ENCODE measurements at regions not wholly inside any gene's neighbourhood (a gene's known extent, or its start where the extent isn't known, plus 50 kb on each side); places are given as distances from the start of the nearest gene placed in this dataset.

DNA sequence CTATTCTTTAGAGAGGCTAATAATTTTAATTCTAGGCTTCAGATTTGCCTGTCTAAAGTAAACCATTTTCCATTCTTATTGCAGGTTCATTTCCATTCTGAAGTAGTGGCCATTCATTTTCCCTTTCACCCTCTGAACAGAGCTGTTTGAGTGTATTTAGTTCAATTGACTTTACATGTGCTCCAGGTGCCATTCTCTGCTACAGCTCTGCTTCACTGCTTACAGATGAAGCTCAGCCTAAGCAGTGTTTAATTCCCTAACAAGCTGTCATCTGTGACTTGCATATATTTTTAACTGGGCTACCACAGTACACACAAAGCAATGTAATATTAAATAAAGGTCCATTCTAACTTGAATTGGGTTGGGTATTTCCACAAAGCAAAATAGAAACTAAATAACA is 1031.6 kb downstream of the KCNT2 start:
- H3K4me1 Mint-ChIP-seq (ENCODE audit: low read depth): no peaks in the 10 kb centered on the region
- H3K4me3 Mint-ChIP-seq: no peak overlapping the region
- peaks cover 4% of the 10 kb centered on the region for H3K9me3 Mint-ChIP-seq (ENCODE audit: low read depth)
- no peaks in the 10 kb centered on the region for H3K27me3 Mint-ChIP-seq
- no peak overlapping the region for H3K27ac Mint-ChIP-seq
- no peaks in the 10 kb centered on the region for H3K36me3 Mint-ChIP-seq

DNA sequence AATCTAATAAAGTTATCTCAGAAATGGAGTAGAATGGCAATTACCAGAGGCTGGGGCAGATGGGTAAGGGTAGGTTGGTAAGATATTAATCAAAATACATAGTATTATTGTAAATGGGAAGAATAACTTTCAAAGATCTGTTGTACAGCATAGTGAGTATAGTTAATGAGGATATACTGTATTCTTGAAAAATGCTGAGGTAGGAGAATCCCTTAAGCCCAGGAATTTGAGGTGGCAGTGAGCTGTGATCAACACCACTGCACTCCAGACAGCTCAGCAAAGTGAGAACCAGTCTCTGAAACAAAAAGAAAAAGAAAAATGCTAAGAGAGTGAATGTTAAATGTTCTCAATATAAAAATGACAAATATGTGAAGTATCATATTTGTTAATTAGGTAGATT is 1033.7 kb downstream of the KCNT2 start:
- Mint-ChIP-seq H3K36me3 (no peaks in the 10 kb centered on the region), H3K27ac (no peak overlapping the region), H3K9me3 (ENCODE audit: low read depth) (peaks cover 9% of the 10 kb centered on the region), H3K4me1 (ENCODE audit: low read depth) (no peaks in the 10 kb centered on the region), H3K27me3 (no peaks in the 10 kb centered on the region), H3K4me3 (no peak overlapping the region)

DNA sequence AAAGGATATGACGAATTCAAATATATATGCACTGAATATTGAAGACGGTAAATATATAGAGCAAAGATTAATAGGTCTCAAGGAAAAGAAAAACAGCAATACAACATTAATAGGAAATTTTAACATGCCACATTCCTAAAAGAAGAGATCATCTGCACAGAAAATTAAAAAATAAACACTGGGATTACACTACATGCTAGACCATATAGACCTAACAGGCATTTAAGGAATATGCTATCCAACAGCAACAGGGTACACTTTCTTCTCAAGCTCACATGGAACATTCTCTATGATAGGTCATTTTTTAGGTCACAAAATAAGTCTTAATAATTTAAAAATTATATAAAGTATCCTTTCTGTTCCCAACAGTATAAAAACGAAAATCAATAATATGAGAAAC is 1038.3 kb downstream of the KCNT2 start:
- no peaks in the 10 kb centered on the region for H3K27me3 Mint-ChIP-seq
- no peaks in the 10 kb centered on the region for H3K4me1 Mint-ChIP-seq (ENCODE audit: low read depth)
- no peaks in the 10 kb centered on the region for H3K36me3 Mint-ChIP-seq
- peaks cover 4% of the 10 kb centered on the region for H3K9me3 Mint-ChIP-seq (ENCODE audit: low read depth)
- no peak overlapping the region for H3K27ac Mint-ChIP-seq
- no peak overlapping the region for H3K4me3 Mint-ChIP-seq

DNA sequence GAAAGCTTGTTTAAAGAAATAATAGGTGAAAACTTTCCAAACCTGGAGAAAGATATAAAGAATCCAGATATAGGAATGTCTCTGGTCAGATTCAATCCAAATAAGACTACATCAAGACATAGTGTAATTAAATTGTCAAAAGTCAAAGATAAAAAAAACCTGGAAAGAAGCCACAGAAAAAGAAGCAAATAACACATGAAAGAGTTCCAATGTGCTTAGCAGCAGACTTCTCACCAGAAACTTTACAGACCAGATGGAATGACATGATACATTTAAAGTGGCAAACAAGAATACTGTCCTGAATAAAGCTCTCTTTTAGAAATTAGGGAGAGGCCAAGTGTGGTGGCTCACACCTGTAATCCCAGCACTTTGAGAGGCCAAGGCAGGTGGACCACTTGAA is 1039.9 kb downstream of the KCNT2 start:
- H3K27me3 Mint-ChIP-seq: no peaks in the 10 kb centered on the region
- no peak overlapping the region for H3K4me3 Mint-ChIP-seq
- H3K27ac Mint-ChIP-seq: no peak overlapping the region
- no peaks in the 10 kb centered on the region for H3K4me1 Mint-ChIP-seq (ENCODE audit: low read depth)
- peaks cover 4% of the 10 kb centered on the region for H3K9me3 Mint-ChIP-seq (ENCODE audit: low read depth)
- no peaks in the 10 kb centered on the region for H3K36me3 Mint-ChIP-seq

DNA sequence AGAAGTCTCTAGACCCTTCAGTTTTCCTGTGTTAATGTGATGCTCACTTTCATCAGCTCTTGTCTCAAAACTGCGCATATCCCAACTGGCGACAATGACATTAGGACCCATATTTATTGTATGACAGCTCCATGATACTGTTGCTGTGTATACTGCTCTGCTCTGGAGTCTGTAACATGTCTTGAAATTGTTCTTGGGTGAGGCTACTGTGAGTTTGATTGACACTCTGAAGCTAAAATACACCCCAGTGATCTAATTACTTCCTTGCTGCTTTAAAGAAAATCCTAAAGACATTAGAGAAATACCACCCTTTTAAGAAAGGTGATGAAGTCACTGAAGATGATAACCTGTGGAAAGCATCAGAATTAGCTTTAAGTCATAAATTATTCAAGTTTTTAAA is 1046.2 kb downstream of the KCNT2 start:
- Mint-ChIP-seq H3K27ac (no peak overlapping the region), H3K4me1 (ENCODE audit: low read depth) (no peaks in the 10 kb centered on the region), H3K36me3 (no peaks in the 10 kb centered on the region), H3K9me3 (ENCODE audit: low read depth) (peaks cover 3% of the 10 kb centered on the region), H3K4me3 (no peak overlapping the region), H3K27me3 (no peaks in the 10 kb centered on the region)

DNA sequence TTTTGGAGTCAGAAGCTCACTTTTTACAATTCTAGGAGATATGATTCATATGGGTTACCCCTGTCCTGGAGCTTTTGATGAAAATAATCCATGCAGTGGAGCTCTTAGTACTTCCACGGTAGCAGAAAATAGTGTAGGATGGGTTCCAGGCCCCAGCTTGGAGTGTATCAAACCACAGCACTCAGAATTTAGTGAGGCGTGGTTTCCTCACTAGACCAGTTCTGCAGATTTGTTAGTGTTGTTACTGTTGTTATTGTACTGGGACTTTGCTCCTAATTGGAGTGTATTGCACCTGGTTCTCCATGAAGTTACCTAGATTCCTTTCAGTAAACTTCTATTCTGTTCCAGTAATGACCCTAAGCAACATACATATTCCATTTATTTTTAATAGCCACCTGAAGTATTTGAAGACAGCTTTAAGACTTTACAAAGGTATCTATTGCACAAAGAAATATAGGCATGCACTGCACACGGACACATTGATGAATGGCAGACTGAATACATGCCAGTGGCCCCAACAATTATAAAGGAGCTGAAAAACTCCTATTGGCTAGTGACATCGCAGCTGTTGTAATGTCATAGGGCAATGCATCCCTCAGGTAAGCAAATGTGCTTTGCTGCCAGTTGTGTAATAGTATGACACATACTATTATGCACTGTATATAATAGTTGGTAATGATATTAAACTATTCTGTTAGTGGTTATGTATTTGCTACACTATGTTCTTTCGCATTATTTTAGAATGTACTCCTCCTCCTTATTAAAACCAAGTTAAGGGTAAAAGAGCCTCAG is 1058.0 kb downstream of the KCNT2 start:
- H3K4me3 Mint-ChIP-seq: no peak overlapping the region
- no peaks in the 10 kb centered on the region for H3K36me3 Mint-ChIP-seq
- H3K27ac Mint-ChIP-seq: no peak overlapping the region

DNA sequence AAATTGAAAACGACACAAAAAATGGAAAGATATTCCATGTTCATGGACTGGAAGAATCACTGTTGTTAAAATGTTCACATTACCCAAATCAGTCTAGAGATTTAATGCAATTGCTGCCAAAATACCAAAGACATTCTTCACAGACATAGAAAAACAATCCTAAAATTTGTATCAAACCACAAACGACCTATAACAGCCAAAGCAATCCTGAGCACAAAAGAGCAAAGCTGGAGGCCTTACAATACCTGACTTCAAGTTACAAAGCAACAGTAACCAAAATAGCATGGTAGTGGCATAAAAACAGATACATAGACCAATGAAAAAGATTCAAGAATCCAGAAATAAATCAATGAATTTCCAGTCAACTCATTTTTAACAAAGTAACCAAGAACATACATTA is 1077.3 kb downstream of the KCNT2 start:
- Mint-ChIP-seq H3K9me3 (ENCODE audit: low read depth) (no peaks in the 10 kb centered on the region), H3K36me3 (no peaks in the 10 kb centered on the region), H3K4me1 (ENCODE audit: low read depth) (no peaks in the 10 kb centered on the region), H3K4me3 (no peak overlapping the region), H3K27me3 (no peaks in the 10 kb centered on the region), H3K27ac (no peak overlapping the region)

More for the DNA sequence above, 1058.0 kb downstream of the KCNT2 start:
- H3K4me1 Mint-ChIP-seq (ENCODE audit: low read depth): no peaks in the 10 kb centered on the region
- no peaks in the 10 kb centered on the region for H3K27me3 Mint-ChIP-seq
- peaks cover 3% of the 10 kb centered on the region for H3K9me3 Mint-ChIP-seq (ENCODE audit: low read depth)

DNA sequence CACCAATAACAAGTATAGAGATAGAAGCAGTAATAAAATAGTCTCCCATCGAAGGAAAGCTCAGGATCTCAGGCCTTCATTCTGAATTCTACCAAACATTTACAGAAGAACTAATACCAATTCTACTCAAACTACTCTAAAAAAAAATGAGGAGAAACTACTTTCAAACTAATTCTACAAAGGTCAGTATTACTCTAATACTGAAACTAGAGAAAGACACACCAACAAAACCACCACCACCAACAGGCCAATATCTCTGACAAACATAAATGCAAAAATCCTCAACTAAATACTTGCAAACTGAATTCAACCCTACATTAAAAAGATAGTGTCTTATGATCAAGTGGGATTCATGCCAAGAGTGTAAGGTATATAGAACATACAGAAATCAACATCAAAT is 1078.4 kb downstream of the KCNT2 start:
- Mint-ChIP-seq H3K9me3 (ENCODE audit: low read depth) (no peaks in the 10 kb centered on the region), H3K36me3 (no peaks in the 10 kb centered on the region), H3K4me1 (ENCODE audit: low read depth) (no peaks in the 10 kb centered on the region), H3K27ac (no peak overlapping the region), H3K27me3 (no peaks in the 10 kb centered on the region), H3K4me3 (no peak overlapping the region)

DNA sequence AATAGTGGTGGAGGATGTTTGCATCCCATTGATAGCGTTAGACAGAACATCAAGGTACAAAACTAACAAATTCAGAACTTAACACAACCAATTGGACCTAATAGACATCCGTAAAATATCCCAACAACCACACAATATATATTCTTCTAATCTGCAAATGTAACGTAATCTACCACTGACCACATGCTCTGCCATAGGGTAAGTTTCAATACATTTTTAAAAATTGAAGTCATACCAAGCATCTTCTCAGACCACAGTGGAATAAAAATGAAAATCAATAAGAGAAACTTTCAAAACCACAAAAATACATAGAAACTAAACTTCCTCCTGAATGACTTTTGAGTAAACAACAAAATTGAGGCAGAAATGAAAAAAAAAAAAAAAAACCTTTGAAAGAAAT is 1087.5 kb downstream of the KCNT2 start:
- H3K9me3 Mint-ChIP-seq (ENCODE audit: low read depth): peaks cover 11% of the 10 kb centered on the region
- no peaks in the 10 kb centered on the region for H3K27me3 Mint-ChIP-seq
- H3K27ac Mint-ChIP-seq: no peak overlapping the region
- no peaks in the 10 kb centered on the region for H3K36me3 Mint-ChIP-seq
- no peak overlapping the region for H3K4me3 Mint-ChIP-seq
- H3K4me1 Mint-ChIP-seq (ENCODE audit: low read depth): no peaks in the 10 kb centered on the region

DNA sequence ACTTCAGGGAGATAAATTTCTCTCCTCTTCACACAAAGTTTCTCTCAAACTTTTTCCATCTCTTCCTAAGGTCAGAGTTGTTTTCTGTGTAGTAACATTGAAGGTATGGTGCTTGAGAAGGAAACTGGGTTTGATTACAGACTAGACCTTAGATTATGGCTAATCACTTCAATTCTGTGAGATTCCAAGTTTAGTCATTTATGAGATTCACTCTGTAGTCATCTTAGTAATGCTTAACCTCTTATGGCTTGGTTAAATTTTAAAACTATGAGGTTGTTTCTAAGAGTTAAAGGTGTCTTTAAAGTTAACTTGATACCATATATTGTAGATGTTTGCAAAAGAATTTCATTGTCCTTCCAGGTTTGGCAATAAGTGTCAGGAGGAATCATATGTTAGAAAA is 1092.2 kb downstream of the KCNT2 start:
- Mint-ChIP-seq H3K4me3 (no peak overlapping the region), H3K27me3 (no peaks in the 10 kb centered on the region), H3K27ac (no peak overlapping the region), H3K4me1 (ENCODE audit: low read depth) (no peaks in the 10 kb centered on the region), H3K9me3 (ENCODE audit: low read depth) (peaks cover 5% of the 10 kb centered on the region), H3K36me3 (no peaks in the 10 kb centered on the region)

DNA sequence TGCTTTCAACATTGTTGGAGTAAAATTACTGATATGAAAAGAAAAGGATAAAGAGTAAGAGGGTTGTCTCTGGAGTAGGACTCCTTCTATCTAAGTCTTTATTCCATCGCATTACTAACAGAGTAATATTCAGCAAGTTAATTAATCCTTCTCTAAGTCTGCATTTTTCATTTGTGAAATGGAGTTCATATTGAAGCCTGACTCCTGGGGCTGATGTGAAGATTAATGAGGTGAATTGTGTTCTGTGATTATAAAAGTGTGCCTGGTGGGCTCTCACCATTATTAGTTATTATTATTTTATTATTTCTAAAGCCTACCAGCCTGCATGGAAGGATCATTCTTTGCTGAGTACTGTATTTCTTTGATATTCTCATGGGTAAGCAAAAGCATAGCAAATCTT is 1096.7 kb downstream of the KCNT2 start:
- no peaks in the 10 kb centered on the region for H3K27me3 Mint-ChIP-seq
- H3K4me1 Mint-ChIP-seq (ENCODE audit: low read depth): no peaks in the 10 kb centered on the region
- no peak overlapping the region for H3K4me3 Mint-ChIP-seq
- no peak overlapping the region for H3K27ac Mint-ChIP-seq
- peaks cover 4% of the 10 kb centered on the region for H3K9me3 Mint-ChIP-seq (ENCODE audit: low read depth)
- H3K36me3 Mint-ChIP-seq: no peaks in the 10 kb centered on the region

DNA sequence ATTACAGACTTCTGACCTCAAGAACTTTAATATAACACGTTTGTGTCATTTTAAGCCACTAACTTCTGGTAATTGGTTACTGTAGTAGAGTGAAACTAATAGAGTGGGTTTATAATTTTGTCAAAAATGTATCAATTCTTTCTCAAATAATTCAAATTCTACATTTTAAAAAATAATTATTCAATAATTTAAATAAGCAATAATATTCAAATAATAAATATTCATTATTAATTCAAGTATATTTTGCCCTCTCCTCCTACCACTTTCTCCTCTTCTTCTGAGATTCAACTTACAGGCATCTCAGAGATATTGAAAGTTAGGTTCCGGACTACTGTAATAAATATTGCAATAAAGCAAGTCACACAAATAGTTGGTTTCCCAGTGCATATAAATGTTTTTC is 1107.1 kb downstream of the KCNT2 start:
- no peaks in the 10 kb centered on the region for H3K4me1 Mint-ChIP-seq (ENCODE audit: low read depth)
- H3K4me3 Mint-ChIP-seq: no peak overlapping the region
- H3K36me3 Mint-ChIP-seq: no peaks in the 10 kb centered on the region
- H3K9me3 Mint-ChIP-seq (ENCODE audit: low read depth): no peaks in the 10 kb centered on the region
- H3K27me3 Mint-ChIP-seq: no peaks in the 10 kb centered on the region
- no peak overlapping the region for H3K27ac Mint-ChIP-seq

DNA sequence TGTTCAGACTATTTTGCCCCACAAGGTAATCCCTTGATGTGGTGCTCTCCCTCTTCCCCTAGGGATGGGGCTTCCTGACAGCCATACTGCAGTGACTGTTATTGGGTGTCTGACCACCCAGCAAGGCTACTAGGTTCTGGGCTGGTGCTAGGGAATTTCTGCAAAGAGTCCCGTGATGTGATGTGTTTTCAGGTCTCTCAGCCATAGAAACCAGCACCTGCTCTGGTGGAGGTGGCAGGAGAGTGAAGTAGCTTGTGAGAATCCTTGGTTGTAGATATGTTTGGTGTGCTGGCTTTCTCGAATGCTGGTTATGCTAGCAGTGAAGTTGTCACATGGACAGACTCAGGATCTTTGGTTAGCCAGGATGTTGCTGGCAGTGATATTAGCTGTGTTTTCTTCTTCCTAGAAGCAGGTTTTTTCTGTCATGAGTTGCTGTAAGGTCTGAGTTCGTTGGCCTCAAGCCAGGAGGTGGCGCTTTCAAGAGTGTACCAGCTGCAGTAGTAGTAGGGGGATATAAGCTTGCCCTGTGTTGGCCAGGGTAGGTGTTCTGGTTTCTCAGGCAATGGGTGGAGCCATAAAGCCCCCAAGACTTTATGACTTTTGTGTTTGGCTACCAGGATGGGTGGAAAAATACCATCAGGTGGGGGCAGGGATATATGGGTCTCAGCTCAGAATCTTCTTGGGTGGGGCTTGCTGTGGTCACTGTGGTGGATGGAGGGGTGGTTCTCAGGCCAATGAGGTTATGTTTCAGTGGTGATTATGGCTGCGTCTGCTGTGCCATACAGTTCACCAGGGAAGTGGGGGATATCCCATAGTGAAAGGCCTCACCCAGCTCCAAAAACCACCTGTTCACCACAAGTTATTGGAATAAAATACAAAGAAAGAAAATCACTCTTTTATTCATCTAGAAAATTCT is 1112.3 kb downstream of the KCNT2 start:
- Mint-ChIP-seq H3K4me3 (no peak overlapping the region), H3K4me1 (ENCODE audit: low read depth) (no peaks in the 10 kb centered on the region), H3K9me3 (ENCODE audit: low read depth) (peaks cover 4% of the 10 kb centered on the region), H3K27ac (no peak overlapping the region), H3K27me3 (no peaks in the 10 kb centered on the region), H3K36me3 (no peaks in the 10 kb centered on the region)

DNA sequence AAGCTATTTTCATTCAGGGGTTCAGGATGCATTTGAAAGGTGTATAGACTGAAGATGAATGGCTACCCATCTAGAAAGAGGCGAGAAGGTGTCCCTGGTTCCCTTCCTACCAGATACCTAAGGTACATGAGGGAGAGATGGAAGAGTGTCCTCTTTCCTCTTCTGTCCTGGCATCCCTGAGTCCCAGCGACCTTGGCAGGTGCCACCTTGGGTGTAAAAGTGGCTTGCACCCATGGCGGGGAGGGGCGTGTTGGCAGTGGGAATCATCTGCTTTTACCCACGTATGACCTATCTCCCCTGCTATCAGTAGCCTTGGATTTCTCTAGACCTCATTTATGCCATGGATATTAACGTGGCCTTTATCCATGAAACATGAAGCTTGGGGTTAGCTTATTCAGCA is 1126.1 kb downstream of the KCNT2 start:
- Mint-ChIP-seq H3K9me3 (ENCODE audit: low read depth) (no peaks in the 10 kb centered on the region), H3K36me3 (no peaks in the 10 kb centered on the region), H3K27me3 (no peaks in the 10 kb centered on the region), H3K4me3 (no peak overlapping the region), H3K4me1 (ENCODE audit: low read depth) (no peaks in the 10 kb centered on the region), H3K27ac (no peak overlapping the region)

DNA sequence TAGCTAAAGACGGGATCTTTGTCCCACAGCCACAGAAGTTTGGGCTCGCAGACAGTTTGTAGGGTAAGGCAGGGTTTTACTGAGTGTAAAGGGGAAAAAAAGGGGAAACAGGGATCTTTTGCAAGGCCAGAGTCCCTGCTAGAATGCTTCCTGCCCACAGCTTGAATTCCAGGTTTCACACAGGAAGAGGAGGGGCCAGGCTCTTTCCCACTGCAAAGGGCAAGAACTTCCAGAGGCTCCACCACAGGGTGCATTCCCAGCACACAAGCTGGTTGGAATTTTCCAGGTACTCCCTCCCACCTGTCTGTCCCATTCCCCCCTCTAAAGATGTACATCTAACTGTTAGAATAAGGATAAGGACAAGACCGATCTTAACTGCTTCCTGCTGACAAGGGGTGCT is 1126.9 kb downstream of the KCNT2 start:
- H3K27me3 Mint-ChIP-seq: no peaks in the 10 kb centered on the region

More for the DNA sequence above, 1126.9 kb downstream of the KCNT2 start:
- no peak overlapping the region for H3K27ac Mint-ChIP-seq
- H3K36me3 Mint-ChIP-seq: no peaks in the 10 kb centered on the region
- no peak overlapping the region for H3K4me3 Mint-ChIP-seq
- H3K9me3 Mint-ChIP-seq (ENCODE audit: low read depth): no peaks in the 10 kb centered on the region
- no peaks in the 10 kb centered on the region for H3K4me1 Mint-ChIP-seq (ENCODE audit: low read depth)

Data from activated naive CD8-positive, alpha-beta T cell (primary cell).